ENCODE measurements at regions not wholly inside any gene's neighbourhood (a gene's known extent, or its start where the extent isn't known, plus 50 kb on each side); places are given as distances from the start of the nearest gene placed in this dataset.

- TF ChIP-seq EZH2 (IDR thresholded peaks at IDR 0.05; ENCODE audit: borderline replicate concordance, low read depth, low read length, poor library complexity, severe bottlenecking) (no peak), CTCF (conservative IDR thresholded peaks at IDR 0.05; ENCODE audit: low read depth, low read length) (no peak)
Measured at GRCh38 chr12:31832740-31833729, 104.2 kb upstream of the AMN1 start.
